Fibroblast of skin of right quadriceps (primary cell): ENCODE measurements at regions not wholly inside any gene's neighbourhood (a gene's known extent, or its start where the extent isn't known, plus 50 kb on each side); places are given as distances from the start of the nearest gene placed in this dataset.
"Not testable (repeated sequence)": the region's sequence is repeated elsewhere in the genome, so short reads cannot be mapped to it uniquely, and the experiment has no call there.

ENCODE experiments used
- DNase-seq: peaks from one replicate; pipeline ENCODE4 v3.0.0-alpha.2; 2013

DNA sequence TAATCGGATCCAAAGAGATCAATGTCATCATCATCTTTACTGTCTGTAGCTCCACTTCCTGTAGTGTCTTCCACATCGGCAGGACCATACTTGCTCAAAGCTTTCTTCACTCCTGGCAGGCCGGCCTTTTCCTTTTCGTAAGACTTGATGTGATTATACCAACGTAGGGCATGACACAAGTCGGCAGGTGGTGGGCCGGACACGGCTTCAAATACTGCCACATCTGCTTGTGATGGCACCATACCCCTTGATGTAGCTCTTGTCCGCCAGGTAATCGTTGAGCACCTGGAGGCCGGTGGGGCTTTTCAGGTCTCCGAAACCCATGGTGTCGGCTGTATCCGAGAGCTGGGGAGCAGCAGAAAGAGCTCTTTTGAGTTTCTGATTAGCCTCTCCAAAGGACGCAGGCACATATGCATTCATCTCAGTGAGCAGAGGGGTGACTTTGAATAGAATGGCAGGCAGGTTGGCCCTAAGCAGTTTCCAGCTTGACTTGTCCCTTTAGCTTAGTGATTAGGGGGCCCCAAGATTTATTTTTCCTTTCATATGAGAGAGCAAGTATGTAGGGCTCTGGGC, 106.0 kb upstream of the PODXL start:
- not testable (repeated sequence) for DNase-seq

DNA sequence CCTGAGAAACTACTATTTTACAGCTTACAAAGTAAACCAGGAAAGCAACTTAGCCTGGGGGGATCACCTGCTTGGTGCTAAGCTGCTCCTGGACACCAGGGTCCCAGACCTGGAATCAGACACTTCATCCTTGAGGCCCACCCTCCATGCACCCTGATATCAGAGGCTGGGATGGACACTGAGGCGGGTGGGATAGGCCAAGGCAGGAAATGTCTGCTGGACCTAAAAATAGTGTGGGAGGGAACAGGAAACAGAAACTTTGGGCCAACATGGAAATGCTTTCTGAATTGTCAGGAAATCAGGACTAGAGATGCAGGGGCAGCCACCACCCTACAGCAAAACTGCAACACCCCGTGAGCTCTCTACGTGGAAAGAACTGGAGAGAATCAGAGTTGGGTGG, 101.5 kb upstream of the PODXL start:
- no peak for DNase-seq

DNA sequence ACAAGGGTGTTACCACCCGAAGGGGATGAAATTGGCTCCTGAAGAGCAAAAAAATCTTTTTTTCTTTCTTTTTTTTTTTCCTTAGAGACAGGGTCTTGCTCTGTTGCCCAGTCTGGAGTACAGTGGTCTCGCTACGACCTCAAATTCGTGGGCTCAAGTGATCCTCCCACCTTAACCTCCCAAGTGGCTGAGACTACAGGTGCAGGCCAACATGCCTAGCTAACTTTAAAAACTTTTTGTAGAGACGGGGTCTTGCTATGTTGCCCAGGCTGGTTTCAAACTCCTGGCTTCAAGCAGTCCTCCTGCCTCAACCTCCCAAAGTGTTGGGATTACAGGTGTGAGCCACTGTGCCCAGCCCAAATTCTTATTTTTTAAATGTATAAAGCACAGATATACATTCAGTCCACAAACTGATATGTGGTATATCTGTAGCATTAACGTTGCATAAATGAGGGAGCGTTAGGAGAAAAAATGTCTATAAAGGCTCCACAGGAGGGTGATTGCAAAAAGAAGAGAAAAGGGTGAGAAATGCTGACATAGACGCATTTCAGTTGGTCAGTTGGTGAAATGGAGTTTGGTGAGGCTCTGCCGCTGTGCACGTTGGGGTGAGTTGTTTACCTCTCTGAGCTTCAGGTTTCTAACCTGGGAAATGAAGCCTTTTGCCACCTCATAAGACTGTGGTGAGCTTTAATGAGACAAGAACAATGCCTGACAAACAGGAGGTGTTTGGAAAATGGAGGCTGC, 100.7 kb upstream of the PODXL start:
- no peak for DNase-seq

GRCh38 chr7:131655866-131656265, 99.4 kb upstream of the PODXL start:
- DNase-seq: no peak

DNA sequence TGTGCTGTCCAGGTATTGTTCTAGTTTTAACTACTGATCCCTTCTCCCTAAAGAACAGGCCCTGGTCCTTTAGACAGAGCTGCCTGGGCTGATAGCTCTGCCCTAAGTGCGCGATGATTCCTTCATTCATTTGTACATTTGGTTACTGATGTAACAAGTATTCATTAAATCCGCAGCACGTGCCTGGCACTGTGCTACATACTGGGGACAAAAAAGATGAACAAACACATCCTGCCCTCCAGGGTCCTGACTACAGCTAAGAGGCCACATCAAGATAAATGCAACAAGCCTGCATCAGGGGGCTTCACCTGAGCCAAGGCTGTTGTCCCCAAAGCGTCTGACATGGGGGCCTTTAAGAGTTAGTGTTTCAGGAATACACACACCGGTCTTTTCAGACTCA, 99.0 kb upstream of the PODXL start:
- no peak for DNase-seq

DNA sequence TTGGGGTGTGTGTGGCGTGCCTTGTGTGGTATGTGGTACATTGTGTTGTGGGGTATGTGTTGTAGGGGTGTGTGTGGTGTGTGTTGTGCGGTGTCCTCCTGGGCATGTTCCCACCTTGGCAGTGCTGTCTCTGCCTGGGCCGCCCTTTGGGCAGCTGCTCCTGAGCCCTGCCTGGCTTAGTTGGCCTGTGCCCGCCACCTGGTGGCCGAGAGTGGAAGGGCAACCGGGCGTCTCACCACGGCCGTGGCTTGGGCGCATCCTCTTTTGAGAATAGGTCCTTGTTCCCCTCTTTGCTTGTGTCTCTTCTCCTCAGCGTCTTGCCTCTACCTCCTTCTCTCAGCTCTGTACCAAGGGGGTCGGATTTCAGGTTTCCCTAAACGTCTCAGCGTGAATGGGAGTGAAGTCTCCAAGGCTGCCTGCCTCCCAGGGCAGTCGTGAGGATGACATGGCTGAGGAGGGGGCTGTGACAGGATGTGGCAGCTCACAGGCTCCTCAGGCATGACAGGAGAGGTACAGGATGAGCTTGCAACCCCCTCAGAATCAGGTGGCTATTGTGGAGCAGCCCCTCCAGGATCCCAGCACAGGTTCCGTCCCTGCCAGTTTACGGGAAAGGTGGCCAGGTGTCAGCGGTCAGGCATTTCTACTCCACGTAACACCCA, 98.4 kb upstream of the PODXL start:
- peak; percentile 75 for DNase-seq

DNA sequence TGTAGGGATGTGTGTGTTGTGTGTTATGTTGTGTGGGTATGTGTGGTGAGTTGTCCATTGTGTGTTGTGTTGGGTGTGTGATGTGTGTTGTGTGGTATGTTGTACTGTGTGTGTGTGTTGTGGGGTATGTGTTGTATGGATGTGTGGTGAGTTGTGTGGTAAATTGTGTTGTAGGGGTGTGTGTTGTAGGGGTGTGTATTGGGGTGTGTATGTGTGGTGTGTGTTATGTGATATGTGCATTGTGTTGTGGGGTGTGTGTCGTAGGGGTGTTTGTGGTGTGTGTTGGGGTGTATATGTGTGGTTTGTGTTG, 97.8 kb upstream of the PODXL start:
- no peak for DNase-seq

DNA sequence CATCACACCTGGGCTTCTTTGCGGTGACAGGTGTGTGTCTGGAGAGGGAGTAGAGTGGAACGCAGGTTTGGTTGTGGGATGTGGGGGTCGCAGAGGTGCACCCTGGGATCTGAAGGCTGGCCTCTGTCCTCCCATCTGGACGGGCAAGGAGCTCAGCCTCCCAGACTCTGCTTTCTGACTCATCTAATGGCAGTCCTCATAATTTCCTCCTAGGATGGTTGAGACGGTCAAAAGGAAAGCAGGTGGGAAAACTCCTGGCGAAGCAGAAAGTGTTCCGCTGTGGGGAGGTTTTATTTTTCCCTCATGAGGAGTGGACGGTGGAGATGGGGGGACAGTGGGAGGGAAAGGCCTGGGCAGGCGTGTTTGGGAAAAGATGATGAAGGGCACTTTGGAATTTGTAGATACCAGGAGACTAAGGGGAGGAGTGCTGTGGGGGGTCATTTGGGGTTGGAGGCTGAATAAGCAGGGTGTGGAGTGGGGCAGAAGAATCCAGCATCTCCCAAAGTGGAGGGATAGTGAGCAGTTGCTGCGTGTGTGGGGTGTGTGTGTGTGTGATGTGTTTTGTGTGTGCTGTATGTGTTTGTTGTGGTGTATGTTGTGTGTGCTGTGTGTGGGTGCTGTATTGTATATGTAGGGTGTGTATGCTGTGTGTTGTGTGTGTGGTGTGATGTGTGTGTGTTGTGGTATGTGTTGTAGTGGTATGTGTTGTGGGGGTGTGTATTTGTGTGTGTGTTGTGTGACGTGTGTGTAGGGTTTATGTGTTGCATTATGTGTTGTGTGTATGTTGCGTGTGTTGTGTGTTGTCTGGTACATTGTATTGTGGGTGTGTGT, 97.2 kb upstream of the PODXL start:
- DNase-seq: peak; percentile 39

DNA sequence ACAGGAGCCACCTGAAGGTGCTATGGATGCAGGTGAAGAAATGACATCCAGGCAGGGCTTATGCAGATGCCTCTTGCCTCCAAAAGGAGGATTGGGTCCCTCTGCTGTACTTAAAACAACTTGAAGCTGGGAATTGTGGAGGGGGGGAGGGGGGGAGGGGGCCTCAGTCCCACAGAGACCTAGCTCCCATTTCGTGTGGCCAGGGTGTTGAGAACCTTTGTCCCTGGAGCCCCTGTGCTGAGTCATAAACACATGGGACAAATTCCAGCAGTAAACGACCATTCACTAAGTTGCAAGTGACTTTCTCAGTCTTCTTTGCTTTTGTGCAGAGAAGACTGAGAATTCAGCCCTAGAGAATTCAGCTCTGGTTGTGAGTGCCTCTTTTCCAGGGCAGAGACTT, 96.5 kb upstream of the PODXL start:
- DNase-seq: peak; percentile 36

- DNase-seq: no peak
Measured at GRCh38 chr7:131652194-131652593, 95.8 kb upstream of the PODXL start.

DNA sequence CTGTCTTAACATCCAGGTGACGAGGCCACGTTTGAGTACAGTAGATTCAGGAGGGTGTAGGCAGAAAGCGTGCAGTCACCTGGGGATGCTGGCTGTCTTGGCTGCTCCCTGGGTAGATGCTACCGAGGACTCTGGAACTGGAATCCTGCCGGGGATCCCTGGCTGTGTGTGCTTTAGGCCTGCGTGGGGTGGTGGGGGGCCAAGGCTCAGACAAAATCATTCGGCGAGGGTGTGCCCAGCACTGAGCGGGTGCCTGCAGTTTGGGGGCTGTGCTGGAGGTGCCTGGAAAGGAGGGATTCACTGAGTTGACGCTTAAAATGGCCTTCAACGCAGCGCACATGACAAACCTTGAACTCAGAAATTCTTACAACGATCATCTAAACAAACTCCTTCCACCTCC, 93.5 kb upstream of the PODXL start:
- DNase-seq: no peak

DNA sequence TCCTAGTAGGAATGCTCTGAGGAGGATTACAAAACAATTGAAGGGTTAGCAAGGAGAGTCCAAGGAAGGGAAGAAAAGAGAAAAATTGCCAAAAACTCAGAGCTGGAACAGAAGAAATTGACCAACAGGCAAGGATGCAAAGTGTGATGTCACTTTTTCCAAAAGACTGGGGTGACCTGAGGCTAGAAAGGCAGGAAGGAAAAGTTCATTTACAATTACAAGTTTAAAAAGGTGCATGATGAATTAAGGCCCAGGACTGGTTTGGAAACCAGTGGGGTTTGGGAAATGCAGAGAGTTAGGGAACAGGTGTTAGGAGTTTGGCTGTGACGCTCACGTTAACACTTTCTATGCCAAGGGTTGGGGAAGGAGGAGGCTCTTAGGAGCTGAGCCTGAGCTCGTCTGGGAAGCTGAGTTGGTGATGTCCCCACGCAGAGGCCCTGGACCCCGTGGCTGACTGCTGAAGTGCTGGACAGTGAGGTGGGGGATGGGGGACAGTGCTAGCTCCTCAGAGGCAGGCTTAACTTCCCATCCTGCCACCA, 92.6 kb upstream of the PODXL start:
- no peak for DNase-seq

- no peak for DNase-seq
Measured at GRCh38 chr7:131648491-131648890, 92.1 kb upstream of the PODXL start.

DNA sequence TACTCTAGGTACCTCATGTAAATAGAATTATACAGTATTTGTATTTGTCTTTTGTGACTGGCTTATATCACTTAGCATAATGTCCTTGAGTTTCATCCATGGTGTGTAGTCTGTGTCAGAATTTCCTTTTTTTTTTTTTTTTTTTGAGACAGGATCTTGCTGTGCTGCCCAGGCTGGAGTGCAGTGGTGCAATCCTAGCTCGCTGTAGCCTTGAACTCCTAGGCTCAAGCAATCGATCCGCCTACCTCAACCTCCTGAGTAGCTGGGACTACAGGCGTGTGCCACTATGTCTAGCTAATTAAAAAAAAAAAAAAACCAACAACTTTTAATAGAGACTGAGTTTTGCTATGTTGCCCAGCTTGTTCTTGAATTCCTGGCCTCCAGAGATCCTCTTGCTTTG, 89.8 kb upstream of the PODXL start:
- DNase-seq: no peak

DNA sequence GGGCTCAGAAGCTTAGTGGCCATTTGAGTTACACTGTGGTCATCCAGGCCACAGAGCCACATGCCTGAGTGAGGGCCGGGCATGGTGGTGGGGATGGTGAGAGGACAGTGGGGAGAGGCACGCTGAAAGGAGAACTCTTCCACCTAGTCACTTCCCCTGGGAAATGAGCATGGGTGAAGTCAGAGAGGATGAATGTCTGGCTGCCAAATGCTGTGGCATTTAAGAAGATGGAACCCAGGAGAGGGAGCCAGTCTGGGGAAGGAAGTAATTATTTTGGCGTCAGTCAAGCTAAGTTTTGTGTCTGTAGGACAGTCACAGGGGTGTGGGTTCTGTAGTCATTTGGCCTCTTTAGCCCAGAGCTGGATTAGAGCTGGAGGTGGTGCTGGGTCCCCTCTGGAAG, 86.0 kb upstream of the PODXL start:
- DNase-seq: peak; percentile 63

DNA sequence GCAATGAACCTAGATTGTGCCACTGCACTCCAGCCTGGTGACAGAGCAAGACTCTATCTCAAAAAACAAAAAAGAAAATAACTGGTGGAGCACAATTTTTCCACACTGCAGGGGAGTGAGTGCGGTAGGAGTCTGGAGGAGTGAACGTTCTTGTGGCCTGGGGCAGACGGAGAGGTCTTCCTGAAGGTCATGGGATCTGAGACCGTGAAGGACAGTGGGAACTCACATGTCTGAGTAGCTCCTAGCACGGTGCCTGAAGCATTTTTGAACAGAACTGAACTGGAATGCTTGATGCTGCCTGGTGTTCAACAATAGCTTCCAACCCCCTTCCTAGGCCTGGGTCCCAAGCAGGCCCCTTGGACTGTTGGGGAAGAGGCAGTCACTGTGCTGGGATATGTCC, 84.3 kb upstream of the PODXL start:
- DNase-seq: no peak

- DNase-seq: no peak
Measured at GRCh38 chr7:131638641-131639430, 82.4 kb upstream of the PODXL start.

DNA sequence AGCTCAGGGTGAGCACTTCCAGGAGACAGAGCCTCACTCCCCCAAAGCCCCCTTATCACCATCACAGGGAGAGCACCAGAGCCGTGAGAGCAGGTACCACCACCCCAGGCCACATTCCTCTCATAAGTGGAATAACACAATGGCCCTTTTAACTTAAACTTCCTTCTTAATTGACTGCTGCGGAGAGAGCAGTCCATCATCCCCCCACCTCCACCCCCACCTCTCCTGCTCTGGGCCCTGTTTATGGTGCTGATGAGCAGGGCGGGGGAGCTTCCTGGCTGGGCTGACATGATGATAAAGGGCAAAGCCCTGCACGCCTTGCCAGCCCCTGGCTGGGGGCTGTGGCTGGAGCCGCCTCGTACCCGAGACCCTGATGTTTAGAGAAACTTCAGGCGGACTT, 81.4 kb upstream of the PODXL start:
- DNase-seq: no peak

DNA sequence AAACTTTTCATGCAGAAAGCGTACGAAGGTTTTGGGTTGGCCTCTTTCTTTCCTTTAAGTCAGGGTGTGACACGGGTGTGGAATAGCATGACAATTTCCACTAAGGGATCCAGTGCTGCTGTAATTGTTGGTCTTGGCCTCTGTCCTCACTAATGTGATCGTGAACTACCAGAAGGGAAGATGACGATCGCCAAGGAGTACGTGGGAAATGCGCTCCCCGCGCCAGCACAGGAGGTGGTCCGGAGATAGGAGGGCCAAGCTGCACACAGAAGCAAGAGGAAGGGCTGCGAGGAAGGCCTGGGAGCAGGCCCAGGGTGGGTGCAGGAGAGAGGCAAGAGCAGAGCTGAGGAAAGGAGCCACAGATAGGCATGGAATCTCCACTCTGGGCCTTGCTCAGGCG, 79.7 kb upstream of the PODXL start:
- no peak for DNase-seq

GRCh38 chr7:131634197-131634596, 77.8 kb upstream of the PODXL start:
- DNase-seq: not testable (repeated sequence)

GRCh38 chr7:131633342-131633843, 77.0 kb upstream of the PODXL start:
- peak; percentile 90 for DNase-seq

- DNase-seq: no peak
Measured at GRCh38 chr7:131630427-131630826, 74.0 kb upstream of the PODXL start.
